PC-9 (cell line): ENCODE measurements at regions not wholly inside any gene's neighbourhood (a gene's known extent, or its start where the extent isn't known, plus 50 kb on each side); places are given as distances from the start of the nearest gene placed in this dataset.
"Not testable (repeated sequence)": the region's sequence is repeated elsewhere in the genome, so short reads cannot be mapped to it uniquely, and the experiment has no call there.

Experiments
- BruUV-seq: library from RNA; stranded (reverse); fragments of 400-500 nt; replicated peaks from 2 replicates; lab custom pipeline; 2021; lab: Mats Ljungman, UMichigan
- CTCF ChIA-PET: fragments of 300-600 bp; sonication (Branson Sonifier 250); formaldehyde crosslinking; loops from one replicate; lab custom pipeline; 2022; ENCODE audit warnings: antibody characterized with exemption; lab: Charles Lee
- POLR2A ChIA-PET: fragments of 300-600 bp; sonication (Branson Sonifier 250); formaldehyde crosslinking; loops from one replicate; lab custom pipeline; 2022; ENCODE audit warnings: antibody characterized with exemption; ENCODE audit not compliant: unreplicated experiment; lab: Charles Lee
- DNase-seq, 2 experiments: peaks; one replicate each; pipeline versions ENCODE4 v3.0.0 to v3.0.0-alpha.2; 2015 to 2022; ENCODE audit warnings: mixed read lengths in 1 of 2
- H2AFZ ChIP-seq: fragments of 200-600 bp; sonication (generic); 2 replicates; pipeline ENCODE4 v1.8.1; 2017; ENCODE audit warnings: antibody characterized with exemption
- H3F3A ChIP-seq: fragments of 200-600 bp; sonication (generic); 2 replicates; pipeline ENCODE4 v1.8.1; 2017; ENCODE audit warnings: antibody characterized with exemption, mild to moderate bottlenecking, low read depth; ENCODE audit not compliant: insufficient read depth
- H3K27ac ChIP-seq: fragments of 200-600 bp; sonication (generic); 2 replicates; pipeline ENCODE4 v1.6.1; 2016; ENCODE audit warnings: mixed run types
- H3K27me3 ChIP-seq: fragments of 200-600 bp; sonication (generic); 2 replicates; pipeline ENCODE4 v1.6.1; 2016; ENCODE audit warnings: low read depth, mixed run types; ENCODE audit not compliant: insufficient read depth
- H3K36me3 ChIP-seq: fragments of 200-600 bp; sonication (generic); 2 replicates; pipeline ENCODE4 v1.6.1; 2016; ENCODE audit warnings: low read depth, mixed run types
- H3K4me1 ChIP-seq: fragments of 200-600 bp; sonication (generic); replicated peaks from 2 replicates; pipeline ENCODE4 v1.6.1; 2016; ENCODE audit warnings: mixed run types; ENCODE audit not compliant: insufficient read depth
- H3K4me2 ChIP-seq: fragments of 200-600 bp; sonication (generic); 2 replicates; pipeline ENCODE4 v1.6.1; 2017; ENCODE audit warnings: mixed run types
- H3K4me3 ChIP-seq: fragments of 200-600 bp; sonication (generic); 2 replicates; pipeline ENCODE4 v1.6.1; 2016; ENCODE audit warnings: mixed run types
- H3K79me2 ChIP-seq: fragments of 200-600 bp; sonication (generic); 2 replicates; pipeline ENCODE4 v1.6.1; 2017; ENCODE audit warnings: low read depth, mixed run types
- H3K9me2 ChIP-seq: fragments of 200-600 bp; sonication (generic); 2 replicates; pipeline ENCODE4 v1.8.1; 2017; ENCODE audit warnings: mild to moderate bottlenecking; ENCODE audit not compliant: insufficient read depth
- H3K9me3 ChIP-seq: fragments of 200-600 bp; sonication (generic); 2 replicates; pipeline ENCODE4 v1.8.1; 2016; ENCODE audit warnings: low read depth; ENCODE audit not compliant: insufficient read depth
- H4K20me1 ChIP-seq: fragments of 200-600 bp; sonication (generic); 2 replicates; pipeline ENCODE4 v1.8.1; 2017; ENCODE audit not compliant: insufficient read depth
- CTCF ChIP-seq: fragments of 200-600 bp; sonication (generic); conservative IDR thresholded peaks from 2 replicates; pipeline ENCODE4 v1.6.1; 2017; ENCODE audit warnings: mixed run types, antibody characterized with exemption, mild to moderate bottlenecking, moderate library complexity
- EZH2 ChIP-seq: fragments of 200-600 bp; sonication (generic); IDR thresholded peaks from 2 replicates; pipeline ENCODE4 v1.8.0; 2017; ENCODE audit warnings: antibody characterized with exemption, low read depth
- intact Hi-C: fragments of 100-400 bp; cut with micrococcal nuclease; formaldehyde crosslinking; loops from one replicate; pipeline ENCODE4 v1.10.0; 2022; ENCODE audit not compliant: unreplicated experiment

- no peaks in the 10 kb centered on the region for H3K36me3 ChIP-seq
- H4K20me1 ChIP-seq: no peaks in the 10 kb centered on the region
- no peaks in the 10 kb centered on the region for H3K4me1 ChIP-seq
- H3K9me2 ChIP-seq: no peaks in the 10 kb centered on the region
- no TSS peak for BruUV-seq
- H3K27ac ChIP-seq: no peak overlapping the region
- H3K27me3 ChIP-seq: no peaks in the 10 kb centered on the region
- intact Hi-C loops: no loop called here
- CTCF ChIA-PET: no interaction called here
- TF ChIP-seq CTCF (no peak), EZH2 (no peak)
- DNase-seq: no peak
- H3K79me2 ChIP-seq: no peaks in the 10 kb centered on the region
- no peaks in the 10 kb centered on the region for H3F3A ChIP-seq
- no peak overlapping the region for H3K4me2 ChIP-seq
- no peak overlapping the region for H3K4me3 ChIP-seq
- no peak overlapping the region for H2AFZ ChIP-seq
- no peaks in the 10 kb centered on the region for H3K9me3 ChIP-seq
- POLR2A ChIA-PET: no interaction called here
Observed at GRCh38 chr4:122083989-122084388, 68.1 kb upstream of the BLTP1 start.

- Histone ChIP-seq H3K27me3 (no peaks in the 10 kb centered on the region), H3F3A (no peaks in the 10 kb centered on the region), H3K79me2 (no peaks in the 10 kb centered on the region), H3K9me3 (no peaks in the 10 kb centered on the region), H3K4me3 (no peak overlapping the region), H3K27ac (no peak overlapping the region), H3K36me3 (no peaks in the 10 kb centered on the region), H3K9me2 (no peaks in the 10 kb centered on the region), H3K4me2 (no peak overlapping the region), H2AFZ (no peak overlapping the region), H3K4me1 (no peaks in the 10 kb centered on the region), H4K20me1 (no peaks in the 10 kb centered on the region)
- DNase-seq: no peak
- BruUV-seq: no TSS peak
- intact Hi-C loops: no loop called here
- ChIA-PET CTCF (no interaction called here), POLR2A (no interaction called here)
- TF ChIP-seq EZH2 (no peak), CTCF (no peak)
Observed at GRCh38 chr4:122083351-122083750, 68.8 kb upstream of the BLTP1 start.

- no TSS peak for BruUV-seq
- Histone ChIP-seq H3F3A (no peaks in the 10 kb centered on the region), H3K9me3 (no peaks in the 10 kb centered on the region), H3K4me3 (no peak overlapping the region), H3K79me2 (no peaks in the 10 kb centered on the region), H2AFZ (no peak overlapping the region), H4K20me1 (no peaks in the 10 kb centered on the region), H3K27me3 (no peaks in the 10 kb centered on the region), H3K9me2 (no peaks in the 10 kb centered on the region), H3K27ac (no peak overlapping the region), H3K4me2 (no peak overlapping the region), H3K36me3 (no peaks in the 10 kb centered on the region), H3K4me1 (no peaks in the 10 kb centered on the region)
- no peak for TF ChIP-seq CTCF
- no peak for TF ChIP-seq EZH2
- CTCF ChIA-PET: no interaction called here
- POLR2A ChIA-PET: no interaction called here
- DNase-seq: no peak
- intact Hi-C loops: no loop called here
Observed at GRCh38 chr4:122082661-122083060, 69.5 kb upstream of the BLTP1 start.

GRCh38 chr4:122077653-122078052, 74.5 kb upstream of the BLTP1 start:
- DNase-seq, H4K20me1 ChIP-seq, H2AFZ ChIP-seq, H3K4me3 ChIP-seq, H3K79me2 ChIP-seq, CTCF ChIA-PET, H3K9me2 ChIP-seq, intact Hi-C loops, H3K36me3 ChIP-seq, POLR2A ChIA-PET, H3K27me3 ChIP-seq, BruUV-seq, H3K4me1 ChIP-seq, H3K4me2 ChIP-seq, H3F3A ChIP-seq, H3K27ac ChIP-seq, H3K9me3 ChIP-seq: not testable (repeated sequence)

- H3K4me3 ChIP-seq, H4K20me1 ChIP-seq, H3K4me2 ChIP-seq, DNase-seq, H3K36me3 ChIP-seq, CTCF ChIA-PET, BruUV-seq, H3K27ac ChIP-seq, H3K9me3 ChIP-seq, H3K27me3 ChIP-seq, H3K79me2 ChIP-seq, H3F3A ChIP-seq, intact Hi-C loops, POLR2A ChIA-PET, H2AFZ ChIP-seq, H3K9me2 ChIP-seq, H3K4me1 ChIP-seq: not testable (repeated sequence)
Observed at GRCh38 chr4:122076835-122077234, 75.3 kb upstream of the BLTP1 start.
